Iris pigment epithelial cell (primary cell): ENCODE measurements at regions not wholly inside any gene's neighbourhood (a gene's known extent, or its start where the extent isn't known, plus 50 kb on each side); places are given as distances from the start of the nearest gene placed in this dataset.
"Not testable (repeated sequence)": the region's sequence is repeated elsewhere in the genome, so short reads cannot be mapped to it uniquely, and the experiment has no call there.

Source experiments
- DNase-seq: peaks from one replicate; pipeline ENCODE4 v3.0.0-alpha.2; 2011; ENCODE audit warnings: low read depth

DNA sequence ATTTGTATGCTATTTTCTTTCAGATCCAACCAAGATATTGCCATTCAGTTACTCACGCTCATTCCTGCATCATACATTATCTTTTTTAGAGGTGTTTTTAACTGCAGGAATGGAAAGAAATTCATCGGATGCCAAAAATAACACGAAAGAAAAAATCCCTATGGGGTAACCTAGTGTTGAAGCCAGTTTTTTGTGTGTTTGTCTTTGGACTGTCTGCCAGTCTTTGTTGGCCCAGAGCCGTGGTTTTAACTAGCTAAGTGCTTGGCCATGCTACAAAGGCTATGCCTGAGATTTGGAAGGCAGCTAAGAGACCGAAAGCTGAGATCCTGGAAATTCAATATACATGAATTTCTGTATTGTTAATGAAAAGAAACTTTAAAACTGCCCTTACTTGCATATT, 309.8 kb upstream of the CNTN5 start:
- DNase-seq, result no peak

DNA sequence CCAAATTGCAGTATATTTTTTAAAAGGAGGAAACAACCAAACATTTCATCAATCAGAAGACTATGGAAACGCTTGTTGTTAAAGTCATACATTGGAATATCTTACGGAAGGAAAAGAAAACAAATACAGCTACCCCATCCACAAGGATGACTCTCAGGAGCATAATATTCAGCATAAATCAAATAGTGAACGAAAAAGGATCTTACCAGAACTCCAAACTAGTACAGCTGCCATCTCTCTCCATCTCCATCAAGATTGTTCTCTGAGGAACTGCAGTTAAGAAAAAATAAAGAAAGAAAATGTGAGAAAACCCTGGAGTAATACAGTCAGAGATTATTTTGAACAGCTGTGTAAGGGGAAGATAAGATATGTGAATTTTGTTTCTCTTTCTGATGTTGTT, 299.8 kb upstream of the CNTN5 start:
- no peak for DNase-seq

DNA sequence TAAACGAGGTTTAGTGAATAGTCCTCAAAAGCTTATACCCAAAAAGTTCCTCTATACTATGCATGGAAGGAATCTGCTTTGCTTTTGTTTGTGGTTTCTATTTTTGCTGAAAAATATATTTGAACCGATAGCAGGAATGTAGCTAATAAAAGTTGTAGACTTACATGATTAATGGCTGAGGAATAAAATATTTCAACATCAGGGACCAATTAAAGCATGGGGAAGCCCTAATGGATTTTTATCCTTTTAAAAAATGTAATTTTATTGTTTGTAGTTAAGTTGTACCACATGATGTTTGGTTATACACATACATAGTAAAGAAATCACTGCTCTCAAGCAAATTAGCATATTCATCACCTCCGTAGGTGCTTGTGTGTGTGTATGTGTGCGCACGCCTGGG, 295.3 kb upstream of the CNTN5 start:
- no peak for DNase-seq

DNA sequence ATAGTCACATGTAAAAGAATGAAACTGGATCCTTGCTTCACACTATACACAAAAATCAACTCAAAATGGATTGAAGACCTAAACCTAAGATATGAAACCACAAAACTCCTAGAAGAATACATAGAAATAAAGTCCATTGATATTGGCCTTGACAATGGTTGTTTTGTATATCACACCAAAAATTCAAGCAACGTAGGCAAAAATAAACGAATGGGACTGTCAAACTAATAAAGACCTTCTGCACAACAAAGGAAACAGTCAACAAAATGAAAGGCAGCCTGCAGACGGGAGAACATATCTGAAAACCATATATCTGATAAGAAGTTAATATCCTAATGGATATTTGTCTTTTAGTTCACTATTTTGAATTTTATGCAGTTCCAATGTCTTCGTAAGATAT, 292.3 kb upstream of the CNTN5 start:
- no peak for DNase-seq

DNA sequence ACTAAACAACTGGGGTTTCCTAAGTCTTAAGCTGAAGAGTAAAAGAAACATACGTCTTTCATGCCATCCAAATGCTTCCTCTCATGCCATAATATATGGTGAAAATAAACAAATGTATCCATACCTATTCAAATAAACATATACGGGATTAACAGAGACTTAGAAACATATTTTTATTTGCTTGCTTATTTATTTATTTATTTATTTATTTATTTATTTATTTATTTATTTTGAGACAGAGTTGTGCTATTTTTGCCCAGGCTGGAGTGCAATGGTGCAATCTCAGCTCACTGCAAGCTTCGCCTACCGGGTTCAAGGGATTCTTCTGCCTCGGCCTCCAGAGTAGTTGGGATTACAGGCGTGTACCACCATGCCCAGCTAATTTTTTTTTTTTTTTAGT, 291.6 kb upstream of the CNTN5 start:
- no peak for DNase-seq

DNA sequence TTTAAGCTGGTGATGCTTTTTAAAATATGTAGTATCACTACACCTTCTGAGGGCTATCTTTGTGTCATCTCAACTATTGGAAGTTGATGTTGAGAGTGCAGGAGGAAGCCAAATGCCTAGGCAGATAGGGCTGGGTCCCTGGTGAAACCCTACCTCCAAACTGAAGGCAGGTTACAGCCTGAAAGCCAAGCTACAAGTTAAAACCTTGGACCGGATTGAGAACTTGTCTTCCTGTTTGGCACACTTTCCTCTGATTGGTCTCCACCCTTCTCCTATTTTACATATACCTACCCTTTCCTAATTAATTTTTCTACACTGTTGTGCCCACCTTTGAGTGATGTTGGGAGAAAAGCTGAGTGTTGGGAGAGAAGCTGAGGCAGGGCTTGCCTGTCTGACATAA, 287.8 kb upstream of the CNTN5 start:
- DNase-seq, result no peak

DNA sequence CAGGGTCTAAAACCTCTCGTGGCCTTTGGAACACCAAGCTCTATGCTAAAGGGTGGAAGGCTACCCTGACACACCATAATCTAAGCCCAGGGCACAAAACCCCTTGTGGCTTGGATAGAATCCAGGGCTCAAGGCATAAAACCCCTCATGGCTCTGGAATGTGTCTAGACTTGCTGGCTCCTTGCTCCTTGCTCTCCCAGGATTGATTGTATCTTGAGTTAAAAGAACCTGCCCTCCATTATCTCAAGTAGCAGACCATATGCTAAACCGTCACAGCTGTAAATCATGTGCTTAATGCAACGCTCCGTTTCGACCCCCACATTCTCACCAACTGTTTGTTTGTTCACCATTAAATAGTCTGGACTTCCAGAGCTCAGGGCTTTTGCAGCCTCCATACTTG, 287.4 kb upstream of the CNTN5 start:
- not testable (repeated sequence) for DNase-seq

DNA sequence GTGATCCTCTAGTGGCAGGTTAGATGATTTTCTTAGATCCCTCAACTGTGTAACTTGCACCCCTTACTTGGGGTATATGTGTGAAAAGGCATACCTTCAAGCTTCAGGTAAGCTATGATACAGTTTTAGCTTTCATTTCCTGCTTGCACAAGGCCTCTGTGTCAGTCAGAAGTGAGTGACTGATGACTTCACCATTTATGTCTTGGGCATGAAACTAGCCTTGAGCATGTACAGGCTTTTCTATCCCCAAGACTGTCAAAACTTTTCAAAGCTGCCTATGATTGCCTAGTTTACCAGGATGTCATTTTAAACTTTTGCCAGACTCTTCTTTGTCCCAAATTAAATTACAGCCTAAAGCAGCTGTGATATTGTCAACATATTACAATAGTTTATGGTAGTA, 286.1 kb upstream of the CNTN5 start:
- DNase-seq, result no peak

DNA sequence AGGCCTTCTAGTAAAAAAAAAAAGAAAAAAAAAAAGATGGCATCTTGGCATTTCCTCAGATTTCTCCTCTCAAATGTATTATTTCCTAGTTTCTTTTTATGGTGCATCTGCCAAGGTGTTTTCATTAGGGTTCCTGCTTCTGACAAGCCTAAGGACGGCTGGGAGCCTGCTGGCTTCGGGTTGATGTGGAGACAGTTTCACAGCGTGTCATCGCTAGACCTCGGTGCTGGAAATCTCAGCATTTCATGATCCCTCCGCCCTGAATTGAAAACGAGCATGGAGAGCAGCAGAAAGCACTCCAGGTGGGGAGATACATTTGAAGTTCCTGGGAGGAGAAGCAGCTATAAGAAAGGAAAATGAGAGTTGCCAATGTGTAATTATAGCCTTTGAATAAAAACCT, 283.9 kb upstream of the CNTN5 start:
- DNase-seq, result no peak

DNA sequence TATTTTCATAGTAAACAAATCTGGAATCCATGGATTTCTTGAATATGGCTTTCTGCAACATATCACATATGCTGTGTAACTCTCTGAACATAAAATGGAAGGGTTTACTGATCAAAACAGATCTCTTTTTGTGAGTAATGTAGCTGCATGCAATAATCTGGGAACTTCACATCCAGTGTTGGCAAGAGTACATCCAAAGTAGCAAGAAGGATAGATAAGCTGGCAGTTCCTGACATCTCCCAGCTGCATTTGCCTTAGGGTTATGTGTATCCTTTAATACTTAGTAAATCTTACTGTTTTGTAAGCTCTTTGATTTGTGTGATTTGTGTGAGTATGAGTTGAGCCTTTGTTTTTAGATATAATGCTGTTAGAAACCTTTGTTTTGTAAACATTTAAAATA, 280.4 kb upstream of the CNTN5 start:
- DNase-seq, result no peak

DNA sequence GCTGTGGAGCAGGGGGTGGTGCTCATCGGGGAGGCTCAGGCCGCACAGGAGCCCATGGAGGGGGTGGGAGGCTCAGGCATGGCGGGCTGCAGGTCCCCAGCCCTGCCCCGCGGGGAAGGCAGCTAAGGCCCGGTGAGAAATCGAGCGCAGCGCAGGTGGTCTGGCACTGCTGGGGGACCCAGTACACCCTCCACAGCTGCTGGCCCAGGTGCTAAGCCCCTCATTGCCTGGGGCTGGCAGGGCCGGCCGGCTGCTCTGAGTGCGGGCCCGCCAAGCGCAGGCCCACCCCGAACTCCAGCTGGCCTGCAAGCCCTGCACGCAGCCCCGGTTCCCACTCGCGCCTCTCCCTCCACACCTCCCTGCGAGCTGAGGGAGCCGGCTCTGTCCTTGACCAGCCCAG, 257.3 kb upstream of the CNTN5 start:
- DNase-seq, result not testable (repeated sequence)

DNA sequence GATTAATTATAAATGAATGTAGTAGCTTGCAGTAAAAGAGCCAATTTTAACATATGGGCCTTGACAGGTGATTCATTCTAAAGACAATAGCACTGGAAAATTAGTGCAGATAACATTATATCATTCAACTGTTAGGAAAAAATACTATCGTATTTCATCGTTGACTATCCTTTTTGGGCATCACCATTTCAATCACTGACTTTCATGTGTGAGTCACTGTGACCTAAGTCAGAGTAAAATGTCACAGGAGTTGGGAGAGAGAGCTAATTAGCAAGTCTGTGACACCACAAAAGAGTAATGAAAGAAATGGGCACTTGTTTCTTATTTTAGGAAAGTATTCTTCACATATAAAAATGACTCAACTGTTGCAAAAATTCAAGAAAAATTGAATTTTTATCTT, 253.8 kb upstream of the CNTN5 start:
- no peak for DNase-seq

DNA sequence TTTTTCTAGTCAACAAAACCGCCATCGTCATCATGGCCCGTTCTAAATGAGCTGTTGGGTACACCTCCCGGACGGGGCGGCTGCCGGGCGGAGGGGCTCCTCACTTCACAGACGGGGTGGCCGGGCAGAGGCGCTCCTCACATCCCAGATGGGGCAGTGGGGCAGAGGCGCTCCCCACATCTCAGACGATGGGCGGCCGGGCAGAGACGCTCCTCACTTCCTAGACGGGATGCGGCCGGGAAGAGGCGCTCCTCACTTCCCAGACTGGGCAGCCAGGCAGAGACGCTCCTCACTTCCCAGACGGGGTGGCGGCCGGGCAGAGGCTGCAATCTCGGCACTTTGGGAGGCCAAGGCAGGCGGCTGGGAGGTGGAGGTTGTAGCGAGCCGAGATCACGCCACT, 250.7 kb upstream of the CNTN5 start:
- DNase-seq, result not testable (repeated sequence)

DNA sequence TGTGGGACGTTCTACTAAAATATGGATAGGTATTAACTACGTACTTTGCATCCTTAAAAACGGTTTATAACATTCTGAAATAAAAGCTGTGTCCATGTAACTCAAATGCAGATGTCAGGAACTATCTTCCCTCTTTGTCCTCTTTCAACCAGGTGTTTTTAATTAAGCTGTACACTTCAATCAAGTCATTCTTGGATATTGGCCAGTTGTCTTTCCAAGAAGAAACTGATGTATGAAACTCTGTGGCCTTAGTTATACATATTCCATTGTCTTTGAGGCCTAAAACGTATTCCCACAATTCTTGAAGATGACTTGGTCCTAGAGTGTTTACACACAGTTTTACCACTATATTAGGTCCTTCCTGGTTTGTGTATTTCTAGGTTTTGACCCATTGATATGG, 249.0 kb upstream of the CNTN5 start:
- no peak for DNase-seq

DNA sequence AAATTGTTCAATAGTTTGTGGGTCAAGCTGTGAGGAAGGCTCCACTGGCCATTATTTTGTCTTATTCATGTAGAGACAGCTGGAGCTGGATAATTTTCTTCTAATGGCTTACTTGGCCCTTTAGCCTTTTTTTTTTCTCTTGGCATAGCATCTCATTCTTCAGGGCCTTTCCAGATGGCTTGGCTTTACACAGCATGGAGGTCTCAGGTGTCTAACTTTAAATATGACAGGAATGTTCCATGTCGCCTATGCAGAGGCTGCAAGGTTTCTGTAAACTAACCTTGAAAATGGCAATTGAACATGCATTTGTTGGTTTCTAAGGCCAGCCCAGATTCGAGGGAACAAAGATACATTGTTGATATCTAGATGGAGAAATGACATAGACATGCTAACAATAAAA, 247.9 kb upstream of the CNTN5 start:
- no peak for DNase-seq

DNA sequence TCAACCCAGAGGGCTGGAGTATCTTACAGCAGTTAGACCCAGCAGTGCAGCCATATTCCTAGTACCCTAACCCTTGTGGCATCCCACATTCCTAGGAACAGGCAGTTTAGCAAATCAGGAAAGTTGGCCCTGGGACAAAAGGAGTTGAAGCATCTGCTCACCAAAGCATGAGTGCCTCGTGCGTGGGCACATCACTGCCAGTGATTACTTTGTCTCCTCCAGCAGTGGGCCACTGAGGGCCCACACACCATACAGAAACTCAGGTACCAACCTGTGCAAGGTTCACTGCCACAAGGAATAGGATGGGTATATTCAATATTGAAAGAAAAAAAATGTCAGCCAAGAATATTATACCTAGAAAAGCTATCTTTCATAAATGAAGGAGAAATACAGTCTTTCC, 227.5 kb upstream of the CNTN5 start:
- no peak for DNase-seq

DNA sequence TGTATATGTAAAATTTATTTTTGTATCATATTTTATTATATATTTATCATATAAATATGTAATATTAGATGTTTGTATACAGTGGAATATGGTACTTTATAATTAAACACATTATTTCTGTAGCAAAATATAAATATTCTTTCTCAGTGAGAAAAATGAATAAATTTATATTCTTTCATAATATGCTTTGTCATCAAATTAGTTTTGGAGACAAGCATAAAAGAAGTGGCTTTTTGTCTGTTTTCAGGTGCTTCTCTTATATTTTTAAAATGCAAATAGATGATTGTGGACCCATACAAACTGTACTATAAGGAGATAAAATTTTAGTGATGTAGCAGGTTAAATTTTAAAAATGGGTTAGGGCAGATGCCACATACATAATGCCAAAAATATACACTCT, 222.4 kb upstream of the CNTN5 start:
- no peak for DNase-seq

DNA sequence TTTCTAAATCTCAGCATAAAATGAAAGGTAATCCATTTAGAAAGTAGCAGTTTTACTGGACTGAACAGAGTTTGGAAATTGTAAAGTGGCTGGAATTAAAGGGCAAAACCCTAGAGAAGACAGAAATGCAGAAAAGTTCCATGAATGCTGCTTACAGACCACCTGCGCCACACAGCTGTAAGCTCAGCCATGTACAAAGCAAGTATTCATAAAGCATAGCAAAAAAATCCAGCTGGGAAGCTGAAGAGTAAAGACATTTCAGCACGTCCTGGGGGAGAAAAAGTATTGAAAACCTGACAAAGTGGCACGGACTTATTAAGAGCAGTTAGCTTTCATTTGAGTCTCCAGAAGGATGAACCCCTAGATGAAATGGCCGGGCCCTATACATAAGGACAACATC, 220.1 kb upstream of the CNTN5 start:
- no peak for DNase-seq

DNA sequence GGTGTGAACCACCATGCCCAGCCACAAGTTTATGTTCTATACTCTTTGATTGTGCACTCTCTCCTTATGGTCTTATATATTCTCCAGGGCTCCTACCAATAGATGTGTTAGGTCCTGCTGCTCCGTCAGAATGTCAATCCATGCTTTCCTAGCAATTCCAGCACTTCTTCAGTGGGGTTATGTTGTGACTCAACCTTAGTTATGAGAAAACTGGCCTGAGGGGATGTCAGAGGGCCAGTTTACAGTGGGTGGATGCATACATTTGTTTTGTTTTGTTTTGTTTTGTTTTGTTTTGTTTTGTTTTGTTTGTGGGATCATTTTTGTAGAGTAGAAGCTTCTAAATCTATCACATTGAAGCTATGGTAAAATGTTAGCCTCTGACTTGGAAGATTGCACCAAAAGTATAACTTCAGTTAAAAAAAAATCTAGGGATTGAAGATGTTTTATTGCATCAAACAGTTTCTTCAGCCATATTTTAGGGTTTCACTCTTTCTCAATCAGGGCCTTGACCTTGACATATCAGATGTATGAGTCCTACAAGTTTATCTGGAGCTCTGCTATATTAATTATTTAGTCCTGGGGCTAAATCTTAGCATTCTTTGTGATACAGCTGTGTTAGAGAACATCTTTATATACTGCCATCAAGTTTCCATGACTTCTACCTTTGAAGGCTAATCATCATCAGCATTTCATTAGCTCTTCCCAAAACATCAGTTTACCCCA, 191.6 kb upstream of the CNTN5 start:
- DNase-seq, result no peak

DNA sequence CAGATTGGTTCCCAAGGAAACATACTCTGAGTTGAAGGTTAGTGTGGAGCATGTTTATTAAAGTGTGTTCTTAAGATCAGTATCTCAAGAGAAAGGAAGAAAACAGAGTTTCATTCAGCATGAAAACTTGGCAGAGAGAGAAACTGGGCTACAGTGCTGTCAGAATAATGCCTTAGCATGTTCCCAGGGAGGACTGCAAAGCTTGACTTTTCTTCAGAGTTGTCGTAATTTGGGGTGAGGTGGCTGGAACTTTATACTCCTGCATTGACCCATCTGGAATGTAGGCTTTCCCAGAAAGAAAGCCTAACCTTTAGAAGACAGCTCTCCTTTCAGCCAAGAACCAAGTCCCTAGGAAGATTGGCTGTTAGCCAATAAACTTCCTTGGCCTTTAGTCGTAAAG, 190.8 kb upstream of the CNTN5 start:
- DNase-seq, result no peak

DNA sequence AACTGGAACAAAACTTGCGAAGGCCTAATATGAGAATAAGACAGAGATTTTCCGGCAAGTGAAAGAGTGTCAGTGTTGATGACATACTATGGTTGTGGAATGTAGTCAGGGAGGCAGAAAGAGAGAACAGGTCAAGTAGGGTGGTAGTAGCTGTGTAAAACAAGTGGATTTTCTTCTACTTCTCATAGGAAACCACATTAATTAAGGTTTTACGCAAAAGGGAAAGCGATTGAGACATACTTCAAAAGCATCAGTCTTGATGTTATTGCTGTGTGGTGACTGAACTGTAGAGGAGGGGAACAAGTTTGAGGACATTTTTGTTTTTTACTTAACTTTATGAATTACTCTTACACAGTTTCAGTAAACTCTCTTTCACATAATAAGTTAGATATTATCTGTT, 186.0 kb upstream of the CNTN5 start:
- DNase-seq, result no peak

DNA sequence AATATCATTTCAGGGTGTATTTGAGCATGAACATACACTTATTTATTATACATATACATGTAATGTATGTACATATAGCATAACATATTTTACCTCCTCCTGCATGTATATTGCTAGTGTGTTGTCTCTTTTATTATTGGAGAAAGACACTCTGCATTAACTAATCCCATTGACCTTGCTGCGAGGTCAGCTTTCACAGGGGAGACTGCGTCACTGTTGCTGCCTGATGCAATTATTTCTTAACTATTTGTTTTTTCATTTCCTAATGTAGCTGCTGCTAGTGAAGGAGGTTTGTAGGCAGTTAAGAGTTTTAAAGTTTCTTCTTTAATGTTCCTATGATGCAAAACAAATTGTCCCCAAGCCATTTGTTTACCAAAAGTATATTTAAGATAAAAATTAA, 185.4 kb upstream of the CNTN5 start:
- no peak for DNase-seq

DNA sequence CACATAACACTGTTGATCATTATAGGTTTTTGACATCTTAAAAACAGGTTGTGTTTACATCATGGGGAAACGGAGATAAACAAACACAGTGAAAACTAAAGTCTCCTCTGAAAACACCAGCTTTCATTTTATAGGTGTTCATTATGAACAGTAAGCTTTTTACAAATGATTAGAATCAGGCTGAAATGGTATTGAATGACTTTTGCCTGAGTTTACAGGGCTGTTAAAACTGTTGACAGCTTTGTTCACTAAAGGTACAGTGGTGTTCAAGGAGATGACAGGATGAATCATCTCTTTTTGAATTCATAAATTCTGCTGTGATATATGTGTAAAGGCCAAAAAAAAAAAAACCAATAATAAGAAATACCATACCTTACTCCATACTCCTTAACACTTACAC, 184.6 kb upstream of the CNTN5 start:
- no peak for DNase-seq

DNA sequence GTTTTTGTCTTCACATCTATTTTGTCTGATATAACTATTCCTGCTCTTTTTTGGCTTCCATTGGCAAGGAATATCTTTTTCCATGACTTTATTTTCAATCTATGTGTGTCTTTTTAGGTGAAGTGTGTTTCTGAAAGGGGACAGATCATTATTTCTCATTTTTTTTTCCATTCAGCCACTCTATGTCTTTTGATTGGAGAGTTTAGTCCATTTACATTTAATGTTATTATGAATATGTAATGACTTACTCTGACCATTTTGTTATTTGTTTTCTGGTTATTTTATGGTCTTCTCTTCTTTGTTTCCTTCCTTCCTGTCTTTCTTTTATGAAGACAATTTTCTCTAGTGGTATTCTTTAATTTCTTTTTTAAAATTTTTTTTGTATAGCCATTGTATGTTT, 178.6 kb upstream of the CNTN5 start:
- DNase-seq, result no peak

DNA sequence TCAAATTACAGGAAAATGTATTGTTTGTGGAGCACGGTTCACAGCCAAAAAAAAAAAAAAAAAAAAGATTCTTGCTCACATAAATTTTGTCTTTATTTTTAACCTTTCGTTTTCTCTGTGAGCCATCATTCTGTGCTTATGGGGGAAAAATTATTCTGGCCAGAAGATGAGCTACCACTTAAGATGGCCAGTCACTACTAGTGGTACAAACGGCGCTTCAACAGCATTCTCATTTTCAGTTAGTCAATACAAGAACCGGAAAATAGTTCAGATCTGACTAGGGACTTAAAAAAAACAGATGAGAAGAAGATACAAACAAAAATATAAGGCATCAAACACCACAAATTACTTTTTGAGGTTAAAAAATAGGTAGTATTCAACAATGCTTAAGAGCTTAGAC, 158.6 kb upstream of the CNTN5 start:
- no peak for DNase-seq
